Ureter (tissue), 1 donor: ENCODE measurements at regions not wholly inside any gene's neighbourhood (a gene's known extent, or its start where the extent isn't known, plus 50 kb on each side); places are given as distances from the start of the nearest gene placed in this dataset.
"Not testable (repeated sequence)": the region's sequence is repeated elsewhere in the genome, so short reads cannot be mapped to it uniquely, and the experiment has no call there.

Experiments used
- DNase-seq: peaks from one replicate; pipeline ENCODE4 v3.0.0-alpha.2; 2020; ENCODE audit warnings: low spot score
- donor health status: DM: yes; HTN: yes; CAD: no.

- DNase-seq = no peak
Measured at GRCh38 chr7:77484785-77485184, 52.3 kb upstream of the PTPN12 start.

DNA sequence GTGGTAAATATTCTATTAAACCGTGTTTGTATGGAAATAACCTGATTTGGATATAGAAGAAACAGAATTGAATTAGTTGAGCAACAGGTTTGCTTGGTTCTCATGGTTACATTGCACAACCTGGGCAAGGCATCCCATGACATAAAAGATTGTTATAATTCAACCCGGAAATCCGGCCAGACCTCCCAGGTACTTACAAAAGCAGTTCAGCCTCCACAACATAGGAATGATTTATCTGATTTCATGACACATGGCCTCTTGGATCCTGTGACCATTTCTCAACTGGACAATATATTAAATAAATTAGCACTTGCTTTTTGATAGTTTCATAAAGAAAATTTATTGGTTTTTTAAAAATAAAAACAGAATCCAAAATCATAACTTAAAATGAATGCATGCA lies 55.1 kb upstream of the PTPN12 start:
- peak; percentile 77 for DNase-seq

DNA sequence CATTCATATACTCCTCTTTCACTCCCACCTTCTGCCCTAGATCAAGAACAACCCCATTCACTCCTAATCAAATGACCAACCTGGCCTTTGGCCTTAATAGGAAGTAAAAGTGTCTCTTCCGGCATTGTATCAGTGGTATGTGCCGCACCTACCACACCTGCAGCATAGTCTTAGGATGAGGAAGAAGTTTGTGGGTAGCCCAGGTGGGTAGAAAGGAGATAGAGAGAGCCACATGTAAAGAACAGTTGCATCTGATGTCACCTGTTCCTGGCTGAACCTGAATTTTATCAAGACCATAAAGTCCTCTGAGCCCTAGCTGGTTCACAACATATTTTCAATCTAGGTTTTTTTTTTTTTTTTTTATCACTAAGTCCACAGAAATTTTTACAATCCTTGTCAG lies 55.5 kb upstream of the PTPN12 start:
- no peak for DNase-seq

- DNase-seq = not testable (repeated sequence)
Measured at GRCh38 chr7:77480102-77480627, 56.9 kb upstream of the PTPN12 start.

- no peak for DNase-seq
Measured at GRCh38 chr7:77479536-77480088, 57.5 kb upstream of the PTPN12 start.

- no peak for DNase-seq
Measured at GRCh38 chr7:77476871-77477270, 60.2 kb upstream of the PTPN12 start.

DNA sequence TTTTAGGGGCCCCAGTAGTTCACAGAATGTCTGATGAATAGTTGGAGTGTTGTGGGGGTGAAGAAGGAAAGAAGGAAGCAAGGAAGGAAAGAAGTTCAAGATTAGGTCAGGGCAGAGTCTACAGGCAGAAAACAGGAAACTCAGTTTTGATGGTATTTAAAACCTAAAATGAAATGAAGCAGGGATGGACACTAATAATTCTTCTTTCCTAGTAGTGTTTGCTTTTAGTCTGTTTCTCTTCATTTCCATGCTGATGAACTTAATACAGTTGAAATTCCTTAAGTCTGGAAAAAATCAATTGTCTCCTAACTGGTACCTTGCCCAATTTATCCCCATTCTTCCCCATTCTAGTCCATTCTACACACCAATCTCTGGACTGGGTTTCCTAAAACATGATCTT lies 59.0 kb upstream of the GSAP start:
- no peak for DNase-seq

DNA sequence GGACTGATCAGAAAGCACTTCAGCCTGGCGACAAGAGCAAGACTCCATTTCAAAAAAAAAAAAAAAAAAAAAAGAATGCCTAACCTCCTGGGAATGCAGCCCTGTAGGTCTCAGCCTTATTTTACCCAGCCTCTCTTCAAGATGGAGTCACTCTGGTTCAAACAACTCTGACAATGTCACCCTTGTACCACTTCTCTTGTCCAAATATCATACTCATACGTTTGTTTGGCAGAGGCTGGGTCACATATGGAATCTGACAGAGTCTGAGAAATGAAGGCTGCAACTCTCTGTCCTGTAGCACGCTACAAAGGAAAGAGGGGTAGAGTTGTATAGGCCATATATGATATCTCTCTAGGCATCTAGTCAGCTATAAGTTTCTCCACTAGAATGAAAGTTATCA lies 58.6 kb upstream of the GSAP start:
- DNase-seq = no peak

DNA sequence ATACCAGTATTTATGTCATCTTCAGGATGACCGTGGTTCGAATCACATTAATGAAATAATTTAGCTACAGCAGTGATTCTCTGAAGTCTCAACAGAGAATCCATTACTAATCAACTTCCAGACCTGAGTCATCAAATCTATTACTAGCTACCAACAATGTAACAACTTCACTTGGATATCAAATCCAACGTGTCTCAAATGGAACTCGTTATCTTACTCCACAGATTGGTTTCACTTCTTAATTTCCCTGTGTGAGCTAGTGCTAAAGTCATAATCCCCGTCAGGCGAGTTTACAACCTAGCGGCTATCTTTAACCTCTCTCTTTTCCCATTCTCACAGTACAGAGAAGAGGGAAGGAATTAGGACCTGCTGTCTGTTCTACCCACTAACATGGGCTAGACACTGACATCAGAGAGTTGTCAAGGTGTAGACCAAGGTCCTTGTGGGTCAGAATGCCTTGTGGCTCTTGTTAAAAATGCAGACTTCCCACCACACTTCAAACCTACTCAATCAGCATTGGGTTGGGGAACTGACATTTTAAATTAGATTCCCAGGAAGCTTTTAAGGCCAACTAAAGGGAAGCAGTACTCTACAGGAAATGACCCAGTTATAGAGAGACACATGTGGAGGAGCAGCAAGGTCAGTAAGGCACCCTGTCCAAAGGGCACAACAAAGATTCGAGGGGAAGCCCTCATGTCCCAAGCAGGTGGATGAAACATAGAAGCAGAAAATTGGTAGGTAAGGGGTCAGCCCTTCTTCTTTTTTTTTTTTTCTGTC lies 57.3 kb upstream of the GSAP start:
- no peak for DNase-seq

- no peak for DNase-seq
Measured at GRCh38 chr7:77469927-77470326, 53.8 kb upstream of the GSAP start.

GRCh38 chr7:77467408-77467807 lies 51.3 kb upstream of the GSAP start:
- DNase-seq = peak; percentile 46

- DNase-seq = no peak
Measured at GRCh38 chr7:77466450-77466849, 50.3 kb upstream of the GSAP start.
